ENCODE measurements at regions not wholly inside any gene's neighbourhood (a gene's known extent, or its start where the extent isn't known, plus 50 kb on each side); places are given as distances from the start of the nearest gene placed in this dataset.

GRCh38 chr13:50537029-50537428 lies 306.5 kb downstream of the DLEU7 start:
- intact Hi-C loops (cut with micrococcal nuclease), result loop anchor here (5.0 to 10.0 kb wide), 2 partner anchors 312 to 375 kb away; no protein-coding TSS in a partner anchor

More at GRCh38 chr13:50537029-50537428, 306.5 kb downstream of the DLEU7 start:
- Histone ChIP-seq H3K4me1 (ENCODE audit: control insufficient read depth, insufficient read depth, low read length) (peaks cover 8% of the 10 kb centered on the region), H3K27me3 (ENCODE audit: control insufficient read depth, insufficient read depth, low read length) (no peaks in the 10 kb centered on the region), H3K9me3 (ENCODE audit: control insufficient read depth, insufficient read depth, low read length) (no peaks in the 10 kb centered on the region), H3K9ac (ENCODE audit: low read depth, low read length) (no peak overlapping the region), H2BK5ac (ENCODE audit: low read depth, low read length, poor library complexity, severe bottlenecking) (peak overlapping the region; percentile 56), H4K20me1 (ENCODE audit: insufficient read depth, low read length) (no peaks in the 10 kb centered on the region), H3K14ac (replicated peaks; ENCODE audit: low read depth, low read length) (peak overlapping the region; percentile 38), H2BK20ac (ENCODE audit: low read depth, low read length) (peak overlapping the region; percentile 80), H3K36me3 (ENCODE audit: control insufficient read depth, insufficient read depth, low read length) (no peaks in the 10 kb centered on the region), H4K5ac (ENCODE audit: low read depth, low read length) (peak overlapping the region; percentile 21), H2BK15ac (ENCODE audit: low read depth, low read length) (peak overlapping the region; percentile 64; the same call in 2 of the 3 replicates), H3K18ac (ENCODE audit: low read depth, low read length) (peak overlapping the region; percentile 88), H3K4me3 (ENCODE audit: insufficient read depth, low read depth, low read length) (no peak overlapping the region), H2AK5ac (ENCODE audit: low read depth, low read length) (peak overlapping the region; percentile 75), H4K8ac (ENCODE audit: low read depth in 2 of 2, low read length in 2 of 2) (peak overlapping the region; percentile 1 to 68; a peak in 2 of 4 replicates), H3K4me2 (ENCODE audit: low read depth, low read length) (no peak overlapping the region), H3K4ac (ENCODE audit: low read depth, low read length) (peak overlapping the region; percentile 76), H4K91ac (ENCODE audit: insufficient read depth, low read depth, low read length) (peak overlapping the region; percentile 64), H2BK120ac (ENCODE audit: low read depth, low read length) (peak overlapping the region; percentile 83), H3K27ac (ENCODE audit: insufficient read depth, low read length) (peak overlapping the region; percentile 6; the same call in 1 of the 2 replicates), H2AK9ac (replicated peaks; ENCODE audit: low read depth, low read length, poor library complexity) (no peak overlapping the region), H3K79me1 (ENCODE audit: low read depth in 1 of 2, low read length in 2 of 2) (no peaks in the 10 kb centered on the region), H3K23ac (ENCODE audit: low read depth, low read length) (0 out of 2 replicates have a peak overlapping the region, but pooled peaks have one; percentile 32), H3K56ac (ENCODE audit: extremely low read depth, insufficient read depth, low read length) (no peak overlapping the region), H3K9me1 (ENCODE audit: insufficient read depth, low read length) (no peaks in the 10 kb centered on the region; the same call in 1 of the 2 replicates), H2AFZ (replicated peaks; ENCODE audit: low read length, poor library complexity) (no peak overlapping the region)
- DNase-seq (no peak), ATAC-seq (ENCODE audit: low read depth) (no peak)
- TF ChIP-seq POLR2A (IDR thresholded peaks at IDR 0.05; ENCODE audit: low read depth, low read length), result no peak
- TF ChIP-seq MAFK (IDR thresholded peaks at IDR 0.05; ENCODE audit: low read depth, low read length), result no peak
- no peak for TF ChIP-seq RCOR1 (IDR thresholded peaks at IDR 0.05; ENCODE audit: insufficient replicate concordance, low read length)
- TF ChIP-seq USF2 (IDR thresholded peaks at IDR 0.05; ENCODE audit: low read depth, low read length), result no peak
- TF ChIP-seq FOS (IDR thresholded peaks at IDR 0.05; ENCODE audit: low read depth, low read length), result no peak
- TF ChIP-seq CTCF (conservative IDR thresholded peaks at IDR 0.05; ENCODE audit: low read depth, low read length), result no peak
- TF ChIP-seq RFX5 (IDR thresholded peaks at IDR 0.05; ENCODE audit: low read depth, low read length), result no peak
- dilution Hi-C loops (cut with HindIII; ENCODE audit: low sequenced_read_pairs, unreplicated experiment) (no loop called here), in situ Hi-C loops (cut with MboI; ENCODE audit: low sequenced_read_pairs) (loop anchor here (5.0 kb wide), 1 partner anchor 455 kb away; no protein-coding TSS in a partner anchor)
- no CpG with 5 or more reads among the region's 1 CpG for WGBS, 2 experiments (ENCODE audit: extremely low coverage in 2 of 2, insufficient read length in 1 of 2)
- no TSS peak for BruUV-seq (replicated peaks)
- ChIA-PET CTCF (interaction anchor here (0.6 kb wide), 1 partner anchor 521 kb away, joined by 4 read pairs; no protein-coding TSS in a partner anchor), POLR2A (ENCODE audit: unreplicated experiment) (no interaction called here)
